ENCODE measurements at regions not wholly inside any gene's neighbourhood (a gene's known extent, or its start where the extent isn't known, plus 50 kb on each side); places are given as distances from the start of the nearest gene placed in this dataset.

DNA sequence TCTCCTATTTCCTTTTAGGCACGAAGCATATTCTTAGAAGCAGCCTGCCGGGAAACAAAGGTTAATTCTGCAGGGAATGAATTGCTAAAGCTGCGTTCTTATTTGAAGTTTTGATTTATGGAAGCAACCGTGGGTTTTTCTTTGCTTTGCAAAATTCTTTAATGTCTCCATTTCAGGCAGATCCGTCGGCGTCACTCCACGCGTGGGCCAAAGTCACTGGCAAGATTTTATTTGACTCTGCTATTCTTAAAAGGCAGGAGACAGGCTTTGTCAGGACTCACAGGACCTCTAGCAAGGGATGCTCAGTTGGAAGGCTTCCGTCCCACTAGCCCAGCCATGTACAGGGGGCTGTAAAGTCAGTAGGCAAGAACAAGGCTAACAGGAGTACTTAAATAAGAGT, 387.3 kb upstream of the XYLT1 start:
- TF ChIP-seq, protein P1, sequence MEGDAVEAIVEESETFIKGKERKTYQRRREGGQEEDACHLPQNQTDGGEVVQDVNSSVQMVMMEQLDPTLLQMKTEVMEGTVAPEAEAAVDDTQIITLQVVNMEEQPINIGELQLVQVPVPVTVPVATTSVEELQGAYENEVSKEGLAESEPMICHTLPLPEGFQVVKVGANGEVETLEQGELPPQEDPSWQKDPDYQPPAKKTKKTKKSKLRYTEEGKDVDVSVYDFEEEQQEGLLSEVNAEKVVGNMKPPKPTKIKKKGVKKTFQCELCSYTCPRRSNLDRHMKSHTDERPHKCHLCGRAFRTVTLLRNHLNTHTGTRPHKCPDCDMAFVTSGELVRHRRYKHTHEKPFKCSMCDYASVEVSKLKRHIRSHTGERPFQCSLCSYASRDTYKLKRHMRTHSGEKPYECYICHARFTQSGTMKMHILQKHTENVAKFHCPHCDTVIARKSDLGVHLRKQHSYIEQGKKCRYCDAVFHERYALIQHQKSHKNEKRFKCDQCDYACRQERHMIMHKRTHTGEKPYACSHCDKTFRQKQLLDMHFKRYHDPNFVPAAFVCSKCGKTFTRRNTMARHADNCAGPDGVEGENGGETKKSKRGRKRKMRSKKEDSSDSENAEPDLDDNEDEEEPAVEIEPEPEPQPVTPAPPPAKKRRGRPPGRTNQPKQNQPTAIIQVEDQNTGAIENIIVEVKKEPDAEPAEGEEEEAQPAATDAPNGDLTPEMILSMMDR (IDR thresholded peaks at IDR 0.05) = no peak
- no peaks in the 10 kb centered on the region for H3K9me3 ChIP-seq

DNA sequence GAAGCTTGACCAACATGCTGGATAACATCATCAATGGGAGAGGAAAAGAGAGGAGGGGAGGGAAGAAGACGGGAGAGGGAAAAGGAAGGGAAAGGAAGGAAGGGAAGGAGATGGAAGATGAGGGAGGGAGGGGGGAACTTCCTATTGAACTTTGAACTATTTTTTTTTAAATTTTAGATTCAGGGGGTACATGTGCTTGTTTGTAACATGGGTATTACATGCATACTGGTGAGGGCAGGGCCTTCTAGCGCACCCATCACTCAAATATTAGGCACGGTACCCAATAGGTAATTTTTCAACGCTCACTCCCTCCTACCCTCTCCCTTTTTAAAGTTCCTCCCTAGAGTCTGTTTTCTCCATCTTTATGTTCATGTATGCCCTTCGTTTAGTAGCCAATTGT, 383.2 kb upstream of the XYLT1 start:
- Histone ChIP-seq H3K36me3 (no peaks in the 10 kb centered on the region), H3K27me3 (no peaks in the 10 kb centered on the region), H3K9me3 (no peaks in the 10 kb centered on the region), H3K4me3 (ENCODE audit: low read depth in 1 of 2, low read length in 1 of 2) (no peak overlapping the region), H3K4me1 (ENCODE audit: control insufficient read depth in 1 of 2, insufficient read depth in 1 of 2, low read depth in 1 of 2, low read length in 1 of 2) (no peaks in the 10 kb centered on the region), H3K27ac (no peak overlapping the region)
- TF ChIP-seq, protein P1 (IDR thresholded peaks at IDR 0.05) = no peak

More for the DNA sequence above, 387.3 kb upstream of the XYLT1 start:
- Histone ChIP-seq H3K27ac (no peak overlapping the region), H3K4me3 (ENCODE audit: low read depth in 1 of 2, low read length in 1 of 2) (no peak overlapping the region), H3K27me3 (no peaks in the 10 kb centered on the region), H3K36me3 (no peaks in the 10 kb centered on the region), H3K4me1 (ENCODE audit: control insufficient read depth in 1 of 2, insufficient read depth in 1 of 2, low read depth in 1 of 2, low read length in 1 of 2) (no peaks in the 10 kb centered on the region)

DNA sequence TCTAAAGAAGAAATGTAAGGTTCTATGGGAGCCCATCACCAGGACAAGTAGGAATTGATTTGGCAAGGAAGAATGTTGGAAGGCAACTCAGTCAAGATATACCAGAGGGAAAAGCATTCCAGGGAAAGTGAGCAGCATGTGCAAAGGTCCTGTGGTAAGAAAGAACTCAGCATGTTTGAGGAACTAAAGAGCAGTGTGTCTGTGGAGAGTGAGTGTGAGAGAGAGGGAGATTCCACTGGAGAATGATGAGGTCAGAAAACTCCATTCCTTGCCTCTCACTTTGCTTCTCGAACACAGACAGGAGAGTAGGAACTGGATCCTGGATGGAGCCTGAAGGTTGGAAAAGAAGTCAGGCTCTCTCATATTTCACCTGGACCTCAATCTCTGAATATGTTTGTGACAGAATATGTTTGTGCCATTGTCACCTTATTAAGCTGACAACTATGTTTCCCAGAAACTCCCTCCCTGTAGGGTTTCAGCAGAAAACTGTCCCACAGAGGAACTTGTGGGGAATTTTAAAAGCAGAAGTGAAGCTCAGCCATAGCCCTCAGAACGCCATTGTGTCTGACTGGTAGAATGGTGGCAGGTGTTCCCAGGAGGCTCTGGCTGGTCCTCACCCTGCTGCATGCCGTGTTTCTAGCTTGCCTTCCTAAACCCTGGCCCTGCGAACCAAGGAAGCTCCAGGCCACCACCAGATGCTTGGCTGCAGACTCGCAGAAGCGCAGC, 382.4 kb upstream of the XYLT1 start:
- Histone ChIP-seq H3K27me3 (no peaks in the 10 kb centered on the region), H3K9me3 (no peaks in the 10 kb centered on the region), H3K36me3 (no peaks in the 10 kb centered on the region), H3K27ac (no peak overlapping the region), H3K4me1 (ENCODE audit: control insufficient read depth in 1 of 2, insufficient read depth in 1 of 2, low read depth in 1 of 2, low read length in 1 of 2) (no peaks in the 10 kb centered on the region), H3K4me3 (ENCODE audit: low read depth in 1 of 2, low read length in 1 of 2) (no peak overlapping the region)
- TF ChIP-seq, protein P1 (IDR thresholded peaks at IDR 0.05) = no peak

DNA sequence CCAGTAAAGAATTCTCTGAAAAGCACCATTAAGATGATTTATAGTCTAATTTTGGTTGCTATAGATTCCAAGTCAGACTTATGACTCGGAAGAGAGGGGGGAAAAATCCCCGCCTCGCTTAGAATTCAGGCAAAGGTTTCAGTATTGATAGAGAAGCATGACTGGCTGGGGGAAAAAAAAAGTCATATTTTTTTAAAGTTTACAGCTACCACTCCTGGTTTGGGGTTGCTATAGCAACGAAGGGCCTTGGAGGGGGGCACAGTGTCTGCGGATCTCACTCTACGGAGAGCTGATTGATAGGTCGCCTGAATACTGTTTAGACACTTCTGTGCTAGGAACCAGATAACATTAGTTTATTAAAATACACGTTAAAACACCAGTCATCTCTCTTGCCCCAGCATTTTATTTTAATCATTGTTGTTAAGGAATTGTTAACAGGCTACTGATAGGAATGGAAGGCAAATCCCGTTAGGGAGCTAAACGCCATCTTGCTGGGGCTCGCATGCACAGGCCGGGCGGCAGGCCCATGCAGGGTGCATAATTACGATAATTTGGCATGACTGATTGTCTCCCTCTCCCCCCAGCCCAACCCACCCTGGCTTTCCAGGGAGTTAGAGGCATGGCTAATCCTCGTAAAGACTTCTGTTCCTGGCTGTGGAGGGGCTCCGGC, 380.0 kb upstream of the XYLT1 start:
- H3K36me3 ChIP-seq = no peaks in the 10 kb centered on the region
- TF ChIP-seq, protein P1 (IDR thresholded peaks at IDR 0.05) = no peak
- H3K27me3 ChIP-seq = no peaks in the 10 kb centered on the region
- H3K4me1 ChIP-seq (ENCODE audit: control insufficient read depth in 1 of 2, insufficient read depth in 1 of 2, low read depth in 1 of 2, low read length in 1 of 2) = no peaks in the 10 kb centered on the region
- H3K27ac ChIP-seq = no peak overlapping the region
- no peak overlapping the region for H3K4me3 ChIP-seq (ENCODE audit: low read depth in 1 of 2, low read length in 1 of 2)
- no peaks in the 10 kb centered on the region for H3K9me3 ChIP-seq

DNA sequence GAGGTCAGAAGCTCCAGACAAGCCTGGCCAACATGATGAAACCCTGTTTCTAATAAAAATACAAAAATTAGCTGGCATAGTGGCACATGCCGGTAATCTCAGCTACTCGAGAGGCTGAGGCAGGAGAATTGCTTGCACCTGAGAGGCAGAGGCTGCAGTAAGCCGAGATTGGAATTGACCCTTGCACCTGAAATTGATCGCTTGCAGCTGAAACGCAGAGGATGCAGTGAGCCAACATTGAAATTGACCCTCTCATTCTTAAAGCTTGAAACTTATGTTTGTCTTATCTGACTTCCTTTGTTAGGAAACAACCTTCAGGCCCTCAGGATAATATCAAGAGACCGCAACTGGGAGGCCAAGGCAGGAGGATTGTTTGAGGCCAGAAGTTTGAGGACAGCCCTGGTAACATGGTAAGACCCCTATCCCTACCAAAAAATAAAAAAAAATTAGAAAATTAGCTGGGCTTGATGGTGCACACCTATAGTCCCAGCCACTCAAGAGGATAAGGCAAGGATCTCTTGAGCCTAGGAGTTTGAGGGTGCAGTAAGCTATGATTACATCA, 376.6 kb upstream of the XYLT1 start:
- Histone ChIP-seq H3K27me3 (no peaks in the 10 kb centered on the region), H3K36me3 (no peaks in the 10 kb centered on the region), H3K4me3 (ENCODE audit: low read depth in 1 of 2, low read length in 1 of 2) (no peak overlapping the region), H3K9me3 (no peaks in the 10 kb centered on the region), H3K27ac (no peak overlapping the region), H3K4me1 (ENCODE audit: control insufficient read depth in 1 of 2, insufficient read depth in 1 of 2, low read depth in 1 of 2, low read length in 1 of 2) (no peaks in the 10 kb centered on the region)
- TF ChIP-seq, protein P1 (IDR thresholded peaks at IDR 0.05) = no peak

Measured in neutrophil (primary cell).